ENCODE measurements at regions not wholly inside any gene's neighbourhood (a gene's known extent, or its start where the extent isn't known, plus 50 kb on each side); places are given as distances from the start of the nearest gene placed in this dataset.
"Not testable (repeated sequence)": the region's sequence is repeated elsewhere in the genome, so short reads cannot be mapped to it uniquely, and the experiment has no call there.

DNA sequence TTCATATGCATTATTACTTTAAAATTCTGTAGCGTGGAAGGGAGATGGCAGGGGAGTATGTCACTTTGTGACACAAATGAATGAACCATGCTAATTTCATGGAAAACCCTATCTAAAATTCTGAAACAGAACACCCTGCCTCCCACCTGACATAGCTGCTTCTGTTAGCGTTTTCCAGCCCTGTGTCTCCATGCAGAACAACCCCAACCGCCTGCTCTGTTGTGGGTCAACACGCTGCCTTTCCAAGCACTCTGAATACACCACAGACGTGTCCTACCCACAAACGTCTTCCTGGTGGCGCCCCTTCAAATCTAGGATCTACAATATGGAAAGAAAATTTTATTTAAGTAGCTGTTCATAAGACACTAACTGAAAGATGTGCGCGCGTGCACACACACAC, 238.6 kb downstream of the TRIML1 start:
- no peak for DNase-seq (ENCODE audit: low read depth, low spot score)
- no peak for TF ChIP-seq CTCF (IDR thresholded peaks at IDR 0.05; ENCODE audit: low read depth, low read length)
- Histone ChIP-seq H3K27ac (ENCODE audit: low read depth, low read length) (no peak overlapping the region), H3K4me3 (ENCODE audit: low read depth, low read length) (no peak overlapping the region), H3K9me3 (ENCODE audit: control insufficient read depth, insufficient read depth, low read length) (peaks cover 38% of the 10 kb centered on the region; the same call in 1 of the 2 replicates), H3K27me3 (ENCODE audit: control insufficient read depth, insufficient read depth, low read length) (no peaks in the 10 kb centered on the region)
- POLR2A ChIA-PET, result no interaction called here
- CTCF ChIA-PET, result interaction anchor here (0.6 kb wide), 1 partner anchor 155 kb away, joined by 4 read pairs; no protein-coding TSS in a partner anchor

DNA sequence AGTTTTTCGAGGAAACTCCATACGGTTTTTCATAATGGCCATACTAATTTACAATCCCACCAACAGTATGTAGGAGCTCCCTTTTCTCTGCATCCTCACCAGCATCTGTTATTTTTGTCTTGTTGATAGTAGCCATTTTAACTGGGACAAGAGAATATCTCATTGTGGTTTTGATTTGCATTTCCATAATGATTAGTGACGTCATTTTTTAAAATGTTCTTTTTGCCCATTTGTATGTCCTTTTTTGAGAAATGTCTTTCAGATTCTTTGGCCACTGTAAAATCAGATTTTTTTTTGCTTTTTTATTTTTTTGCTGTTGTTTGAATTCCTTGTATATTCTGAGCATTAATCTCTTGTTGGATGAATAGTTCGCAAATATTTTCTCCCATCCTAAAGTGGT, 243.9 kb downstream of the TRIML1 start:
- Histone ChIP-seq H3K27ac (ENCODE audit: low read depth, low read length) (no peak overlapping the region), H3K4me3 (ENCODE audit: low read depth, low read length) (no peak overlapping the region), H3K9me3 (ENCODE audit: control insufficient read depth, insufficient read depth, low read length) (peaks cover 14% of the 10 kb centered on the region; the same call in 1 of the 2 replicates), H3K27me3 (ENCODE audit: control insufficient read depth, insufficient read depth, low read length) (no peaks in the 10 kb centered on the region)
- no peak for DNase-seq (ENCODE audit: low read depth, low spot score)
- TF ChIP-seq CTCF (IDR thresholded peaks at IDR 0.05; ENCODE audit: low read depth, low read length), result no peak
- ChIA-PET CTCF (no interaction called here), POLR2A (no interaction called here)

- no peak for TF ChIP-seq CTCF (IDR thresholded peaks at IDR 0.05; ENCODE audit: low read depth, low read length)
- no peak for DNase-seq (ENCODE audit: low read depth, low spot score)
- peaks cover 4% of the 10 kb centered on the region for H3K9me3 ChIP-seq (ENCODE audit: control insufficient read depth, insufficient read depth, low read length)
- H3K27me3 ChIP-seq (ENCODE audit: control insufficient read depth, insufficient read depth, low read length), result no peaks in the 10 kb centered on the region
- H3K4me3 ChIP-seq (ENCODE audit: low read depth, low read length), result no peak overlapping the region
- ChIA-PET POLR2A (no interaction called here), CTCF (no interaction called here)
- no peak overlapping the region for H3K27ac ChIP-seq (ENCODE audit: low read depth, low read length)
Measured at GRCh38 chr4:188387179-188387791, 248.0 kb downstream of the TRIML1 start.

DNA sequence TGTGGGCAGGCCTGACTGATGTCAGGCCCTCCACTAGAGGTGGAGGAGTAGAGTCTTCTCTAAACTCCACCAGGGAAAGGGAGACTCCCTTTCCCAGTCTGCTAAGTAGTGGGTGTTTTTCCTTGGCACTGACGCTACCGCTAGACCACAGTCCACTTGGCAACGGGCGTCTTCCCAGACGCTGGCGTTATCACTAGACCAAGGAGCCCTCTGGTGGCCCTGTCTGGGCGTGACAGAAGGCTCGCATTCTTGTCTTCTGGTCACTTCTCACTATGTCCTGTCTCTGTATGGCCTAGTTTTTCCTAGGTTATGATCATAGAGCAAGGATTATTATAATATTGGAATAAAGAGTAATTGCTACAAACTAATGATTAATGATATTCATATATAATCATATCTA, 252.1 kb downstream of the TRIML1 start:
- H3K27me3 ChIP-seq (ENCODE audit: control insufficient read depth, insufficient read depth, low read length); CTCF ChIA-PET: not testable (repeated sequence)

DNA sequence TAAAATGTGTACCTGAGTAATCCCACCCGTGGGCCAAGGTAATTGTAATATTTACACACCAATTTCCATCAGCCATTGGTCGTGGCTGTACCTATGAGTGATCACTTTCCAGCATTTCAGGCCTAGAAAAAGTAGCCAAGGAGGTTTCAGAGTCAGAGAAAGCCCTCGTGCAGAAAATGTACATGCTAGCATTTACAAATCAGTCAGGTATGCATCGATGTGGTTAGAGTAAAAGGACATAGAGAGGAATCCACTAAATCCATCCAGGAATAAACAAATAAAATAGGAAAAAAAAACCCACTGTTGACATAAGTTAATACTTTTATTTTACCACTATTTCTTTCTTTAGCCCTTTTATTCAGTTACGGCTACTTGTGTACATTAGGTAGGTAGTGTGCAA, 256.8 kb downstream of the TRIML1 start:
- CTCF ChIA-PET, result no interaction called here

More for the DNA sequence above, 252.1 kb downstream of the TRIML1 start:
- peaks cover 18% of the 10 kb centered on the region for H3K9me3 ChIP-seq (ENCODE audit: control insufficient read depth, insufficient read depth, low read length)
- H3K27ac ChIP-seq (ENCODE audit: low read depth, low read length); POLR2A ChIA-PET; DNase-seq (ENCODE audit: low read depth, low spot score); H3K4me3 ChIP-seq (ENCODE audit: low read depth, low read length): not testable (repeated sequence)

More for the DNA sequence above, 256.8 kb downstream of the TRIML1 start:
- no peak for TF ChIP-seq CTCF (IDR thresholded peaks at IDR 0.05; ENCODE audit: low read depth, low read length)
- H3K27me3 ChIP-seq (ENCODE audit: control insufficient read depth, insufficient read depth, low read length), result no peaks in the 10 kb centered on the region
- H3K9me3 ChIP-seq (ENCODE audit: control insufficient read depth, insufficient read depth, low read length), result peaks cover 15% of the 10 kb centered on the region
- no peak overlapping the region for H3K27ac ChIP-seq (ENCODE audit: low read depth, low read length)
- POLR2A ChIA-PET, result no interaction called here
- no peak for DNase-seq (ENCODE audit: low read depth, low spot score)
- no peak overlapping the region for H3K4me3 ChIP-seq (ENCODE audit: low read depth, low read length)

Data from AG04450 (cell line).